ENCODE measurements at regions not wholly inside any gene's neighbourhood (a gene's known extent, or its start where the extent isn't known, plus 50 kb on each side); places are given as distances from the start of the nearest gene placed in this dataset.

DNA sequence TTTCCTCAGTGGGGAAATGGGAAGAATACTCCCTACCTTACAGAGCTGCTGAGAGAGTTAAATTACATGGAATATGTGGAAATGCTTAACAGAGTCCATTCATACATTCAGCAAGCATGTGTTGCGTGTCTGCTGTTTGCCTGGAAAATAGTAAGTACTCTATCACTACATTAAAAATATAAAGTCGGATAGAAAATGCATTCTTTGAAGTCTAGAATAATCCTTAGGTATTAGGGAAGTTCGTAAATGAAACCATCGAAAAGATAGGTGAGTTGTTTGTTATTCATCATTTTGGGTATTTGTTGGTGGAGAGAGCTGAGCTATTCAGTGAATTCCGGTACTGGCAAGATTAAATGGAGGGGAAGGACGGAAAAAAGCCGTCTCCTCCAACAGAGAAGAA is 200.1 kb downstream of the OPA1 start:
- intact Hi-C loops (cut with DNase I): loop anchor here (10.0 kb wide), 1 partner anchor 332 kb away; no protein-coding TSS in a partner anchor
- Histone ChIP-seq H3K27ac (no peak overlapping the region), H3K9me3 (no peaks in the 10 kb centered on the region), H3K36me3 (replicated peaks in 1 of 2; ENCODE audit: insufficient read depth in 1 of 2, low read depth in 2 of 2) (no peaks in the 10 kb centered on the region), H3K4me3 (no peak overlapping the region), H3K27me3 (no peaks in the 10 kb centered on the region), H3K4me1 (peaks cover 56% of the 10 kb centered on the region)
- WGBS, 2 donors: 90 to 92% methylated on average over 7 of the region's 7 CpGs
- TF ChIP-seq POLR2A (IDR thresholded peaks at IDR 0.05): no peak
- TF ChIP-seq, protein P1, sequence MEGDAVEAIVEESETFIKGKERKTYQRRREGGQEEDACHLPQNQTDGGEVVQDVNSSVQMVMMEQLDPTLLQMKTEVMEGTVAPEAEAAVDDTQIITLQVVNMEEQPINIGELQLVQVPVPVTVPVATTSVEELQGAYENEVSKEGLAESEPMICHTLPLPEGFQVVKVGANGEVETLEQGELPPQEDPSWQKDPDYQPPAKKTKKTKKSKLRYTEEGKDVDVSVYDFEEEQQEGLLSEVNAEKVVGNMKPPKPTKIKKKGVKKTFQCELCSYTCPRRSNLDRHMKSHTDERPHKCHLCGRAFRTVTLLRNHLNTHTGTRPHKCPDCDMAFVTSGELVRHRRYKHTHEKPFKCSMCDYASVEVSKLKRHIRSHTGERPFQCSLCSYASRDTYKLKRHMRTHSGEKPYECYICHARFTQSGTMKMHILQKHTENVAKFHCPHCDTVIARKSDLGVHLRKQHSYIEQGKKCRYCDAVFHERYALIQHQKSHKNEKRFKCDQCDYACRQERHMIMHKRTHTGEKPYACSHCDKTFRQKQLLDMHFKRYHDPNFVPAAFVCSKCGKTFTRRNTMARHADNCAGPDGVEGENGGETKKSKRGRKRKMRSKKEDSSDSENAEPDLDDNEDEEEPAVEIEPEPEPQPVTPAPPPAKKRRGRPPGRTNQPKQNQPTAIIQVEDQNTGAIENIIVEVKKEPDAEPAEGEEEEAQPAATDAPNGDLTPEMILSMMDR (IDR thresholded peaks at IDR 0.05): no peak
- ATAC-seq (no peak), DNase-seq (no peak)

DNA sequence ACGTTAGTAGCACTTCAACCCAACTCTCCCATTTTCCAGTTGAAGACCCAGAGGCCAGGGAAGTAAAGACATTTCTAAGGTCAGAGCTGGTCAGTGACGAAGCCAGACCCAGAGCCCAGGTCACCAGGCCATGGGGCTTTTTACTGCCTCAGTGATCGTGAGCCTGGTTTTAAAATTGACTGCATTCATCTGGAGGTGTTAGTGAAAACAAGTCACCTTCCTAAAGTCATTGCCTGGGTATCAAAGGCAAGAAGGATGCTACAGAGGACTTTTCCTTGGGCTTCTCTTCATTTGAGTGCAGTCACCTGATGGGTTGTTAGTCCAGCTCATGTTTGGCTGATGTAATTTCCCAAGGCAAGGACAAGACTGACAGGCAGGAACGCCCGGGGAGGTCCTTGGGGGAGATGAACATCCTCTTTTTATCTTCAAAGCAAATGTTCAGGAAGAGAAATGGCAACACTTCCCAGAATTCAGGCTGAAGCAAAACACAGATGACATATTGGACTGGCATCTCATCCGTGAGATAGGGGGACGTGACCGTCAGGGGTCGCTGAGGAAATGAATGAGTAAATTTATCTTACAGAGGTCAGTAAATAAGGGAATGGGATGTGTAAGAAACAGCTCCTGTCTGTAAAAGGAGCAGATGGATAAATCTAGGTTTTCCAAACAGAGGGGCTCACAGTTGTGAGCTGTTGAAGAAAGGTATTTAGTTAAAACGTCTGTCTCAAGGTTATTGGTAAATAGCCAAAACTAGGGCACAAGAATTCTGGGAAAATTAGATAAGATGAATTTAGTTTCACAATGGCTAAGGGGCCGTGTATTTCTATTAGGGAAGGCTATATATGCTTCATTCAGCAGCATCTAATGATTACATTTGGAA is 201.2 kb downstream of the OPA1 start:
- WGBS, 2 donors: 32% methylated on average over 11 of the region's 11 CpGs
- DNase-seq (peak in 2 of 4 donors; percentile 23 to 44), ATAC-seq (peak; percentile 68)
- Histone ChIP-seq H3K27ac (peak overlapping the region in 3 of 4 donors; percentile 27 to 63 (median 36)), H3K36me3 (replicated peaks in 1 of 2; ENCODE audit: insufficient read depth in 1 of 2, low read depth in 2 of 2) (no peaks in the 10 kb centered on the region), H3K4me1 (peaks cover 45% of the 10 kb centered on the region), H3K4me3 (no peak overlapping the region), H3K27me3 (no peaks in the 10 kb centered on the region), H3K9me3 (no peaks in the 10 kb centered on the region)
- intact Hi-C loops (cut with DNase I): loop anchor here (10.0 kb wide), 1 partner anchor 331 kb away; no protein-coding TSS in a partner anchor
- TF ChIP-seq, protein P1 (IDR thresholded peaks at IDR 0.05): peak in 1 of 7 experiments; percentile 7
- TF ChIP-seq POLR2A (IDR thresholded peaks at IDR 0.05): no peak

DNA sequence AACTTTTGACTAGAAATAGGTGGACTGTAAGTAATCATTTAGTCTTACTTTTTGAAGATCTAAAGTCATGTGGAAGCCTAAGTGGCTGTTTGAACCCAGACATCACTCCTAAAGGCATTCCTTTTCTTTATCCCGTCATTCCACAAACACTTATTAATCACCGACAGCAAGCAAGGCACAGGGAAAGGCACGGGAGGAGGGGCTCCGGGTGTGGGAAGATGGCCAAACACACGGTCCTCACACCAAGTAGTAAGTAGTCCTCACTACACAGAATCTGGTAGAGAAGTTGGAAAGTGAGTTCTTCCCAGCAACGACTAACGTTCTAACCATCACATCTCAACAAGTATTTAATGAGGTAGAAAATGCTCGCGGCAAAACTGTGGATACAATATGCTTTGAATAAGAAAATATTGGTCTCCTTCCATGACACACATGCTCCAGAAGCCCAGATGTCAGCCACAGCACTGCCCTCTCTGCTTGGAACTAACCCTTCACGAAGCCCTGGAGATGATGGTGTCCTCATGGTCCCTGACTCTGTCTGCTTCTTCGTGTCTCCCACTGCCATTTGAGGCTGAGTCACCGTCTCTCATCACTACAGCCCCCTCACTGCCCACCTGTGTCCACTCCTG is 202.2 kb downstream of the OPA1 start:
- TF ChIP-seq, protein P1 (IDR thresholded peaks at IDR 0.05): no peak
- no peak for TF ChIP-seq POLR2A (IDR thresholded peaks at IDR 0.05)
- WGBS, 2 donors: 57 to 60% methylated on average over 12 of the region's 12 CpGs
- Histone ChIP-seq H3K9me3 (no peaks in the 10 kb centered on the region), H3K36me3 (replicated peaks in 1 of 2; ENCODE audit: insufficient read depth in 1 of 2, low read depth in 2 of 2) (no peaks in the 10 kb centered on the region), H3K27me3 (no peaks in the 10 kb centered on the region), H3K4me1 (peaks cover 36% of the 10 kb centered on the region), H3K4me3 (no peak overlapping the region), H3K27ac (peak overlapping the region in 3 of 4 donors; percentile 27 to 63 (median 36))
- no peak for DNase-seq
- intact Hi-C loops (cut with DNase I): loop anchor here (10.0 kb wide), 1 partner anchor 330 kb away; no protein-coding TSS in a partner anchor
- no peak for ATAC-seq

GRCh38 chr3:193796089-193796488 is 203.1 kb downstream of the OPA1 start:
- no peaks in the 10 kb centered on the region for H3K9me3 ChIP-seq
- no peaks in the 10 kb centered on the region for H3K27me3 ChIP-seq
- H3K27ac ChIP-seq: no peak overlapping the region
- ATAC-seq: no peak
- DNase-seq: no peak
- no peak for TF ChIP-seq POLR2A (IDR thresholded peaks at IDR 0.05)
- no peaks in the 10 kb centered on the region for H3K36me3 ChIP-seq (replicated peaks in 1 of 2; ENCODE audit: insufficient read depth in 1 of 2, low read depth in 2 of 2)
- intact Hi-C loops (cut with DNase I): loop anchor here (10.0 kb wide), 1 partner anchor 329 kb away; no protein-coding TSS in a partner anchor
- H3K4me1 ChIP-seq: peaks cover 27% of the 10 kb centered on the region
- no peak overlapping the region for H3K4me3 ChIP-seq
- WGBS, 2 donors: 93 to 95% methylated on average over 10 of the region's 10 CpGs

GRCh38 chr3:193797566-193797965 is 204.6 kb downstream of the OPA1 start:
- no peaks in the 10 kb centered on the region for H3K9me3 ChIP-seq
- no peak overlapping the region for H3K27ac ChIP-seq
- DNase-seq (no peak), ATAC-seq (no peak)
- H3K4me3 ChIP-seq: no peak overlapping the region
- intact Hi-C loops (cut with DNase I): loop anchor here (10.0 kb wide), 1 partner anchor 327 kb away; no protein-coding TSS in a partner anchor
- WGBS, 2 donors: 81 to 87% methylated on average over 5 of the region's 5 CpGs
- TF ChIP-seq, protein P1 (IDR thresholded peaks at IDR 0.05): no peak
- no peak for TF ChIP-seq POLR2A (IDR thresholded peaks at IDR 0.05)
- no peaks in the 10 kb centered on the region for H3K27me3 ChIP-seq
- H3K36me3 ChIP-seq (replicated peaks in 1 of 2; ENCODE audit: insufficient read depth in 1 of 2, low read depth in 2 of 2): no peaks in the 10 kb centered on the region
- peaks cover 15% of the 10 kb centered on the region for H3K4me1 ChIP-seq
